SK-N-MC (cell line): ENCODE measurements at regions not wholly inside any gene's neighbourhood (a gene's known extent, or its start where the extent isn't known, plus 50 kb on each side); places are given as distances from the start of the nearest gene placed in this dataset.

Experiments used
- EZH2 ChIP-seq: fragments of 200-600 bp; sonication (generic); IDR thresholded peaks from one replicate; pipeline ENCODE4 v1.6.1; 2017; ENCODE audit warnings: antibody characterized with exemption
- FOXP2 ChIP-seq: optimal IDR thresholded peaks from 2 replicates; pipeline ENCODE3; 2011; ENCODE audit warnings: mild to moderate bottlenecking, moderate library complexity; ENCODE audit not compliant: insufficient read depth; ENCODE audit errors: extremely low read length, control extremely low read depth
- POLR2AphosphoS5 ChIP-seq: IDR thresholded peaks from 2 replicates; pipeline ENCODE4 v1.6.1; 2012; ENCODE audit warnings: mild to moderate bottlenecking, low read depth, low read length, borderline replicate concordance

DNA sequence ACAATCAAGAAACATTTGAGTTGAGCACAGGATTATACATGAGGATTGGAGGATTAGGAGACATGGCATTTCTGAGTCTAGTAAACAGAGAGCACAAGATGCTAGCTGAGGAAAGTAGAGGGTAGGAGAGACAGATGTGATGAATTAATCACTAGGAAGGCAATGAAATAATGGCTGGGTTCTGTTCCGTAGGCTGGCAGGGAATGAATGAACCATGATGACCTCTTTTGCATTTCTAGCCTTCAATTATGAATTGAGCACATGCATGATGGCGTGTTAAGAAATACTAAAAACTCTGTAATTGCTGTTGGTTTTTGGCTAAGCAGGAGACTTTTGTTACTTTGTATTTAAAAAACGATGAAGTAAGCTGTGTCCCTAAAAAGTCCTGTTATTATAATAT is 420.0 kb upstream of the TLE4 start:
- no peak for TF ChIP-seq EZH2
- TF ChIP-seq FOXP2, result no peak
- no peak for TF ChIP-seq POLR2AphosphoS5
